Ishikawa (cell line): ENCODE measurements at regions not wholly inside any gene's neighbourhood (a gene's known extent, or its start where the extent isn't known, plus 50 kb on each side); places are given as distances from the start of the nearest gene placed in this dataset.

Source experiments
- CEBPB ChIP-seq: IDR thresholded peaks from 2 replicates; pipeline ENCODE4 v1.6.1; 2012
- CREB1 ChIP-seq: IDR thresholded peaks from 2 replicates; pipeline ENCODE4 v1.6.1; 2012; ENCODE audit warnings: low read depth
- EGR1 ChIP-seq: IDR thresholded peaks from 2 replicates; pipeline ENCODE4 v1.6.1; 2012
- EP300 ChIP-seq: IDR thresholded peaks from 2 replicates; pipeline ENCODE4 v1.6.1; 2012; ENCODE audit warnings: borderline replicate concordance
- FOXM1 ChIP-seq: IDR thresholded peaks from 2 replicates; pipeline ENCODE4 v1.6.1; 2012; ENCODE audit warnings: low read depth, borderline replicate concordance
- MAX ChIP-seq: IDR thresholded peaks from 2 replicates; pipeline ENCODE4 v1.6.1; 2012
- NFIC ChIP-seq: IDR thresholded peaks from 2 replicates; pipeline ENCODE4 v1.6.1; 2012
- RAD21 ChIP-seq: IDR thresholded peaks from 2 replicates; pipeline ENCODE4 v1.6.1; 2012; ENCODE audit warnings: low read depth
- REST ChIP-seq: IDR thresholded peaks from 2 replicates; pipeline ENCODE4 v1.6.1; 2012; ENCODE audit warnings: low read depth, mild to moderate bottlenecking
- TAF1 ChIP-seq: IDR thresholded peaks from 2 replicates; pipeline ENCODE4 v1.6.1; 2012; ENCODE audit warnings: low read depth, mild to moderate bottlenecking
- TCF12 ChIP-seq: IDR thresholded peaks from 2 replicates; pipeline ENCODE4 v1.6.1; 2012; ENCODE audit warnings: low read depth
- TEAD4 ChIP-seq: IDR thresholded peaks from 2 replicates; pipeline ENCODE4 v1.6.1; 2012
- USF1 ChIP-seq: IDR thresholded peaks from 2 replicates; pipeline ENCODE4 v1.6.1; 2012
- YY1 ChIP-seq: IDR thresholded peaks from 2 replicates; pipeline ENCODE4 v1.6.1; 2012; ENCODE audit warnings: low read depth
- ZBTB7A ChIP-seq: IDR thresholded peaks from 2 replicates; pipeline ENCODE4 v1.6.1; 2012; ENCODE audit warnings: low read depth

GRCh38 chr11:71383461-71383860 lies 64.7 kb downstream of the DHCR7 start:
- TF ChIP-seq MAX: no peak
- no peak for TF ChIP-seq TCF12
- TF ChIP-seq TAF1: no peak
- TF ChIP-seq REST: no peak

GRCh38 chr11:71381781-71382505 lies 66.2 kb downstream of the DHCR7 start:
- TF ChIP-seq TCF12 (no peak), ZBTB7A (no peak), USF1 (no peak), YY1 (no peak), NFIC (no peak), TEAD4 (no peak)

GRCh38 chr11:71379701-71380100 lies 68.5 kb downstream of the DHCR7 start:
- no peak for TF ChIP-seq USF1
- TF ChIP-seq CREB1: no peak
- no peak for TF ChIP-seq RAD21

- no peak for TF ChIP-seq RAD21
- no peak for TF ChIP-seq TCF12
- TF ChIP-seq EGR1: no peak
- TF ChIP-seq CEBPB: no peak
- TF ChIP-seq YY1: no peak
- TF ChIP-seq NFIC: no peak
- TF ChIP-seq TAF1: no peak
- TF ChIP-seq TEAD4: no peak
- TF ChIP-seq ZBTB7A: no peak
- no peak for TF ChIP-seq MAX
- no peak for TF ChIP-seq FOXM1
- TF ChIP-seq USF1: no peak
- TF ChIP-seq REST: no peak
Measured at GRCh38 chr11:71373791-71374454, 74.3 kb downstream of the DHCR7 start.

GRCh38 chr11:71372693-71373657 lies 75.2 kb downstream of the DHCR7 start:
- TF ChIP-seq FOXM1: no peak
- peak; percentile 39 for TF ChIP-seq RAD21
- TF ChIP-seq EGR1: no peak

GRCh38 chr11:71371674-71372069 lies 76.5 kb downstream of the DHCR7 start:
- TF ChIP-seq FOXM1 (no peak), REST (no peak), USF1 (no peak), MAX (no peak), TEAD4 (no peak), CEBPB (no peak), EGR1 (no peak), ZBTB7A (no peak), TCF12 (no peak), RAD21 (no peak), EP300 (no peak), CREB1 (no peak), TAF1 (no peak), NFIC (no peak), YY1 (no peak)
